ENCODE measurements at regions not wholly inside any gene's neighbourhood (a gene's known extent, or its start where the extent isn't known, plus 50 kb on each side); places are given as distances from the start of the nearest gene placed in this dataset.

GRCh38 chr13:67877031-67877430, 646.9 kb upstream of the PCDH9 start:
- Mint-ChIP-seq H3K27ac (no peak overlapping the region), H3K9me3 (peaks cover 2% of the 10 kb centered on the region), H3K4me1 (no peaks in the 10 kb centered on the region), H3K36me3 (no peaks in the 10 kb centered on the region), H3K4me3 (no peak overlapping the region), H3K27me3 (ENCODE audit: insufficient read depth, low read depth) (peaks cover 3% of the 10 kb centered on the region)
- Histone ChIP-seq H4K20me1 (ENCODE audit: low read depth) (no peaks in the 10 kb centered on the region), H3K9me3 (ENCODE audit: low read depth) (no peaks in the 10 kb centered on the region), H3K4me2 (no peak overlapping the region), H3K79me2 (ENCODE audit: low read depth) (no peaks in the 10 kb centered on the region), H3K27ac (no peak overlapping the region), H3K27me3 (no peaks in the 10 kb centered on the region), H3F3A (ENCODE audit: low read depth) (no peaks in the 10 kb centered on the region), H3K4me3 (no peak overlapping the region), H3K4me1 (no peaks in the 10 kb centered on the region), H3K36me3 (no peaks in the 10 kb centered on the region), H3K9ac (no peak overlapping the region), H2AFZ (replicated peaks) (no peak overlapping the region)
- no peak for DNase-seq (ENCODE audit: low spot score)
- TF ChIP-seq EZH2 (IDR thresholded peaks at IDR 0.05) (no peak), EZH2phosphoT487 (IDR thresholded peaks at IDR 0.05) (no peak)
- TF ChIP-seq, protein P1, sequence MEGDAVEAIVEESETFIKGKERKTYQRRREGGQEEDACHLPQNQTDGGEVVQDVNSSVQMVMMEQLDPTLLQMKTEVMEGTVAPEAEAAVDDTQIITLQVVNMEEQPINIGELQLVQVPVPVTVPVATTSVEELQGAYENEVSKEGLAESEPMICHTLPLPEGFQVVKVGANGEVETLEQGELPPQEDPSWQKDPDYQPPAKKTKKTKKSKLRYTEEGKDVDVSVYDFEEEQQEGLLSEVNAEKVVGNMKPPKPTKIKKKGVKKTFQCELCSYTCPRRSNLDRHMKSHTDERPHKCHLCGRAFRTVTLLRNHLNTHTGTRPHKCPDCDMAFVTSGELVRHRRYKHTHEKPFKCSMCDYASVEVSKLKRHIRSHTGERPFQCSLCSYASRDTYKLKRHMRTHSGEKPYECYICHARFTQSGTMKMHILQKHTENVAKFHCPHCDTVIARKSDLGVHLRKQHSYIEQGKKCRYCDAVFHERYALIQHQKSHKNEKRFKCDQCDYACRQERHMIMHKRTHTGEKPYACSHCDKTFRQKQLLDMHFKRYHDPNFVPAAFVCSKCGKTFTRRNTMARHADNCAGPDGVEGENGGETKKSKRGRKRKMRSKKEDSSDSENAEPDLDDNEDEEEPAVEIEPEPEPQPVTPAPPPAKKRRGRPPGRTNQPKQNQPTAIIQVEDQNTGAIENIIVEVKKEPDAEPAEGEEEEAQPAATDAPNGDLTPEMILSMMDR (IDR thresholded peaks at IDR 0.05): no peak

DNA sequence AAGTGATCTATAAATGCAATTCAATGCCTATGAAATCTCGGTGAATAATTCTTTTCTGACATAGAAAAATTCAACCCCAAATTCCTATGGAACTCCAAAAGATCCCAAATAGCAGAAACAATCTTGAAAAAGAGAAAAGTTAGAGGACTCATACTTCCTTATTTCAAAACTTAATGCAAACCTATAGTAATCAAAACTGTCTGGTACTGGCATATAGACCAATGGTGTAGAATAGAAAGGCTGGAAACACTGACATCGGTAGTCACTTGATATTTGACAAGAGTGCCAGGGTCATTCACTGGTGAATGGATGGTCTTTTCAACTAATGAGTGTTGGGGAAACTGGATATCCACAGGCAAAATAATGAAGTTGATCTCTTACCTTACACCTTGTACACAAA, 637.1 kb upstream of the PCDH9 start:
- DNase-seq (ENCODE audit: low spot score): no peak
- H3K27me3 Mint-ChIP-seq (ENCODE audit: insufficient read depth, low read depth): no peaks in the 10 kb centered on the region
- no peak overlapping the region for H3K27ac ChIP-seq
- no peaks in the 10 kb centered on the region for H3K4me1 ChIP-seq
- no peaks in the 10 kb centered on the region for H3F3A ChIP-seq (ENCODE audit: low read depth)
- H3K9ac ChIP-seq: no peak overlapping the region
- peaks cover 7% of the 10 kb centered on the region for H3K9me3 Mint-ChIP-seq
- no peaks in the 10 kb centered on the region for H3K36me3 Mint-ChIP-seq
- H3K4me2 ChIP-seq: no peak overlapping the region
- no peaks in the 10 kb centered on the region for H3K4me1 Mint-ChIP-seq
- no peak overlapping the region for H3K27ac Mint-ChIP-seq
- TF ChIP-seq, protein P1 (IDR thresholded peaks at IDR 0.05): no peak
- TF ChIP-seq EZH2 (IDR thresholded peaks at IDR 0.05): no peak
- no peak for TF ChIP-seq EZH2phosphoT487 (IDR thresholded peaks at IDR 0.05)
- no peaks in the 10 kb centered on the region for H3K79me2 ChIP-seq (ENCODE audit: low read depth)
- no peaks in the 10 kb centered on the region for H3K27me3 ChIP-seq
- H3K36me3 ChIP-seq: no peaks in the 10 kb centered on the region
- no peaks in the 10 kb centered on the region for H4K20me1 ChIP-seq (ENCODE audit: low read depth)
- peaks cover 8% of the 10 kb centered on the region for H3K9me3 ChIP-seq (ENCODE audit: low read depth)
- no peak overlapping the region for H2AFZ ChIP-seq (replicated peaks)
- H3K4me3 ChIP-seq: no peak overlapping the region
- no peak overlapping the region for H3K4me3 Mint-ChIP-seq

DNA sequence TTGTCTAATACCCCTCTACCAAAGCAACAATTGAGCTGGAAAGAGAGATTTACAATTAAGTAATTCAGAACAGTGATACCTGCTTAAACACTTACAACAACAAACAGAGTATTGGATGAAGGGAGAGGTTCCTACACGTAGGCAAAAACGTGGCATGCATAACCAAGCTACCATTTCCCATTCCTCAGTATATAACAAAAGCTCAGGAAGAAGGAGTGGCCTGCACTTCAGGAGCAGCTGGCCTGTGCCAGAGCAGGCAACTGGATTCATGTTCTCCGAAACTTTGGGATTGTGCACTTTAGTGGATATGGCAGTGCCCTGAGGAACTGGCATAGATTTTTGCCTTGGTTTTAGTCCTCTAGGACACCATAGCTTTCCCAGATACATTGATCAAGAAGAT, 630.2 kb upstream of the PCDH9 start:
- Mint-ChIP-seq H3K4me3 (no peak overlapping the region), H3K27ac (no peak overlapping the region), H3K36me3 (no peaks in the 10 kb centered on the region), H3K27me3 (ENCODE audit: insufficient read depth, low read depth) (no peaks in the 10 kb centered on the region), H3K4me1 (no peaks in the 10 kb centered on the region), H3K9me3 (peaks cover 2% of the 10 kb centered on the region)
- DNase-seq (ENCODE audit: low spot score): no peak
- no peak overlapping the region for H3K4me3 ChIP-seq
- no peaks in the 10 kb centered on the region for H3K36me3 ChIP-seq
- H3F3A ChIP-seq (ENCODE audit: low read depth): no peaks in the 10 kb centered on the region
- H3K79me2 ChIP-seq (ENCODE audit: low read depth): no peaks in the 10 kb centered on the region
- H2AFZ ChIP-seq (replicated peaks): peak overlapping the region; percentile 65
- no peak overlapping the region for H3K27ac ChIP-seq
- H3K4me1 ChIP-seq: no peaks in the 10 kb centered on the region
- no peaks in the 10 kb centered on the region for H4K20me1 ChIP-seq (ENCODE audit: low read depth)
- H3K9ac ChIP-seq: no peak overlapping the region
- H3K9me3 ChIP-seq (ENCODE audit: low read depth): no peaks in the 10 kb centered on the region
- TF ChIP-seq EZH2 (IDR thresholded peaks at IDR 0.05): no peak
- TF ChIP-seq EZH2phosphoT487 (IDR thresholded peaks at IDR 0.05): no peak
- TF ChIP-seq, protein P1 (IDR thresholded peaks at IDR 0.05): no peak
- H3K4me2 ChIP-seq: no peak overlapping the region
- no peaks in the 10 kb centered on the region for H3K27me3 ChIP-seq

Data from neural progenitor cell (in vitro differentiated cells).